ENCODE measurements at regions not wholly inside any gene's neighbourhood (a gene's known extent, or its start where the extent isn't known, plus 50 kb on each side); places are given as distances from the start of the nearest gene placed in this dataset.

DNA sequence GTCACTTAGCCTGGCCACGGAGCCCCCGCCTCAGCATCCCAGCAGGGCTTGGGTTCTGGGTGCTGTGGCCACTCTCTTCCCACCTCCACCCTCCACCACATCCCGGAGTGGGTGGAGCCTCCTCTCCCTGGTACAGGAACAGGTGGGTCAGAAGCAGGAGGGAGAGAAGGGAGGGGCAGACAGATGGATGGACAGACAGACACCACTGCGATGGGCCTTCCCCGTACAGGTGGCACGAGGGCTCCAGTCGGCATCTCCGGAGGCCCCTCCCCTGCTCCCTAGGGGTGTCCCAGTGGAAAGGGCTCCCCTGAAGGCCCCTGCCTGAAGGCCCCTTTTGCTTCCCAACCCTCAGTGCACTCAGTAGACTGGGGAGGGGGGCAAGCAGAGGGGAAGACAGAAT, 96.9 kb upstream of the TARDBP start:
- peaks cover 47% of the 10 kb centered on the region for H3K27me3 Mint-ChIP-seq (ENCODE audit: low read depth, unreplicated experiment)
- no peak overlapping the region for H3K4me3 Mint-ChIP-seq (ENCODE audit: unreplicated experiment)
- no peak overlapping the region for H3K4me2 ChIP-seq (ENCODE audit: low read length)

DNA sequence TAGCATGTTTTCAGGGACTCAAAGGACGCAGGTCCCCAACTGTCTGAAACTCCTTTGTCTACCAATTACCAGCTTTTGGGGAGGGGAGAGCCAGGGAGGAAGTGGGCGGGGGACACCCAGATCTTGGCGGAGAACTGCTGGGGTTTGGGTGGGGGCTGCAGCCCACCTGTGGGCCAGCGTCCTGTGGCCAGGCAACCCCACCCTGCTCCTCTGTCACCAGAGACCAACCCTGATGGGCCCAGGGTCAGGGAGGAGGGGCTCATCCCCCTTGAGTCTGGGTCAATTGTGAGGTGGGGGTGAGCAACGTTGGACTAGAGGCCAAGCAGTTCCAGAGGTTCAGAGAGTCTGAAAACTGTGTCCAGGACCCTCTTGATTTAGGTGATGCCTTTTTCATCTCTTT, 96.1 kb upstream of the TARDBP start:
- Histone ChIP-seq H4K20me1 (ENCODE audit: insufficient read depth, low read length) (no peaks in the 10 kb centered on the region), H3K4me3 (ENCODE audit: insufficient read depth, low read depth, low read length) (no peak overlapping the region), H3K36me3 (ENCODE audit: insufficient read depth, low read length) (no peaks in the 10 kb centered on the region), H3K27me3 (ENCODE audit: insufficient read depth, low read length) (peaks cover 22% of the 10 kb centered on the region), H3K4me1 (ENCODE audit: insufficient read depth, low read length) (peaks cover 6% of the 10 kb centered on the region), H3K9ac (ENCODE audit: low read length) (no peak overlapping the region), H3K4me2 (ENCODE audit: low read length) (no peak overlapping the region), H3K9me3 (ENCODE audit: insufficient read depth, low read depth, low read length) (no peaks in the 10 kb centered on the region), H2AFZ (ENCODE audit: low read depth, low read length) (no peak overlapping the region), H3K79me2 (ENCODE audit: insufficient read depth, low read length) (no peaks in the 10 kb centered on the region), H3K27ac (ENCODE audit: low read depth, low read length) (no peak overlapping the region)
- Mint-ChIP-seq H3K4me1 (ENCODE audit: low read depth, unreplicated experiment) (peaks cover 5% of the 10 kb centered on the region), H3K4me3 (ENCODE audit: unreplicated experiment) (no peak overlapping the region), H3K36me3 (ENCODE audit: low read depth, unreplicated experiment) (no peaks in the 10 kb centered on the region), H3K27ac (ENCODE audit: unreplicated experiment) (peak overlapping the region; percentile 47), H3K9me3 (ENCODE audit: unreplicated experiment) (peaks cover 4% of the 10 kb centered on the region), H3K27me3 (ENCODE audit: low read depth, unreplicated experiment) (peaks cover 46% of the 10 kb centered on the region)
- no peak for DNase-seq (ENCODE audit: low read depth)
- FAIRE-seq: no peak
- TF ChIP-seq EZH2 (IDR thresholded peaks at IDR 0.05; ENCODE audit: insufficient read depth, low read length): no peak
- TF ChIP-seq CTCF (IDR thresholded peaks at IDR 0.05; ENCODE audit: insufficient read depth, low read depth, low read length): no peak

More for the DNA sequence above, 96.9 kb upstream of the TARDBP start:
- no peak for FAIRE-seq
- H3K79me2 ChIP-seq (ENCODE audit: insufficient read depth, low read length): no peaks in the 10 kb centered on the region
- no peak overlapping the region for H3K27ac Mint-ChIP-seq (ENCODE audit: unreplicated experiment)
- peaks cover 17% of the 10 kb centered on the region for H3K27me3 ChIP-seq (ENCODE audit: insufficient read depth, low read length)
- H3K4me1 Mint-ChIP-seq (ENCODE audit: low read depth, unreplicated experiment): peaks cover 9% of the 10 kb centered on the region
- H4K20me1 ChIP-seq (ENCODE audit: insufficient read depth, low read length): no peaks in the 10 kb centered on the region
- no peaks in the 10 kb centered on the region for H3K36me3 ChIP-seq (ENCODE audit: insufficient read depth, low read length)
- peaks cover 4% of the 10 kb centered on the region for H3K9me3 Mint-ChIP-seq (ENCODE audit: unreplicated experiment)
- no peak overlapping the region for H2AFZ ChIP-seq (ENCODE audit: low read depth, low read length)
- H3K4me3 ChIP-seq (ENCODE audit: insufficient read depth, low read depth, low read length): no peak overlapping the region
- no peaks in the 10 kb centered on the region for H3K9me3 ChIP-seq (ENCODE audit: insufficient read depth, low read depth, low read length)
- peaks cover 6% of the 10 kb centered on the region for H3K4me1 ChIP-seq (ENCODE audit: insufficient read depth, low read length)
- H3K36me3 Mint-ChIP-seq (ENCODE audit: low read depth, unreplicated experiment): no peaks in the 10 kb centered on the region
- DNase-seq (ENCODE audit: low read depth): no peak
- TF ChIP-seq CTCF (IDR thresholded peaks at IDR 0.05; ENCODE audit: insufficient read depth, low read depth, low read length): no peak
- TF ChIP-seq EZH2 (IDR thresholded peaks at IDR 0.05; ENCODE audit: insufficient read depth, low read length): no peak
- H3K27ac ChIP-seq (ENCODE audit: low read depth, low read length): no peak overlapping the region
- H3K9ac ChIP-seq (ENCODE audit: low read length): no peak overlapping the region

DNA sequence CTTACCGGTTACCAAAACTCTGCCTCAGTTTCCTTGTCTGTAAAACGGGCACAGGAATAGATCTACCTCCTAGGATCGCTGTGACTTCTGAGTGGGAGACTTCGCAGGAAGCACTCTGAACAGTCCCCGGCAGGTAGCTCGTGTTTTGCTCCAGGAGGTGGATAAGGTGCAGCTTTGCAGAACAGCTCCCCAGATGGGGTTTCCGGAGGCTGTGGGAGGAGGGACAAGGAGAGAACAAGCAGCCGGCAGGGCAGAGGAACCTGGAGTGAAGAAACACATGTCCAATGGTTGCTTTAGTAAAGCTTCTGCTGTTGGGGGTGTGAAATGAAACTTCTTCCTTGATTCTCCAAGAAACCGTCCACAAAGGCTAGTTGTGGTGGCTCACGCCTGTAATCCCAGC, 95.5 kb upstream of the TARDBP start:
- no peak overlapping the region for H2AFZ ChIP-seq (ENCODE audit: low read depth, low read length)
- no peaks in the 10 kb centered on the region for H4K20me1 ChIP-seq (ENCODE audit: insufficient read depth, low read length)
- H3K4me2 ChIP-seq (ENCODE audit: low read length): no peak overlapping the region
- H3K9me3 ChIP-seq (ENCODE audit: insufficient read depth, low read depth, low read length): no peaks in the 10 kb centered on the region
- H3K27ac ChIP-seq (ENCODE audit: low read depth, low read length): no peak overlapping the region
- Mint-ChIP-seq H3K27me3 (ENCODE audit: low read depth, unreplicated experiment) (peaks cover 45% of the 10 kb centered on the region), H3K36me3 (ENCODE audit: low read depth, unreplicated experiment) (no peaks in the 10 kb centered on the region), H3K9me3 (ENCODE audit: unreplicated experiment) (peaks cover 4% of the 10 kb centered on the region), H3K4me3 (ENCODE audit: unreplicated experiment) (no peak overlapping the region), H3K27ac (ENCODE audit: unreplicated experiment) (no peak overlapping the region), H3K4me1 (ENCODE audit: low read depth, unreplicated experiment) (peaks cover 5% of the 10 kb centered on the region)
- DNase-seq (ENCODE audit: low read depth): no peak
- no peak overlapping the region for H3K4me3 ChIP-seq (ENCODE audit: insufficient read depth, low read depth, low read length)
- no peaks in the 10 kb centered on the region for H3K36me3 ChIP-seq (ENCODE audit: insufficient read depth, low read length)
- H3K79me2 ChIP-seq (ENCODE audit: insufficient read depth, low read length): no peaks in the 10 kb centered on the region
- no peak for FAIRE-seq
- no peak for TF ChIP-seq EZH2 (IDR thresholded peaks at IDR 0.05; ENCODE audit: insufficient read depth, low read length)
- TF ChIP-seq CTCF (IDR thresholded peaks at IDR 0.05; ENCODE audit: insufficient read depth, low read depth, low read length): no peak
- H3K4me1 ChIP-seq (ENCODE audit: insufficient read depth, low read length): peaks cover 6% of the 10 kb centered on the region
- H3K9ac ChIP-seq (ENCODE audit: low read length): no peak overlapping the region
- peaks cover 22% of the 10 kb centered on the region for H3K27me3 ChIP-seq (ENCODE audit: insufficient read depth, low read length)
